IPS-18a (cell line): ENCODE measurements at regions not wholly inside any gene's neighbourhood (a gene's known extent, or its start where the extent isn't known, plus 50 kb on each side); places are given as distances from the start of the nearest gene placed in this dataset.

Experiments used
- H3K27ac ChIP-seq: one replicate; pipeline ENCODE4 v1.5.1; 2013; ENCODE audit warnings: low read length
- H3K27me3 ChIP-seq: one replicate; pipeline ENCODE4 v1.6.1; 2013; ENCODE audit warnings: mild to moderate bottlenecking, low read length; ENCODE audit not compliant: control insufficient read depth, insufficient read depth
- H3K36me3 ChIP-seq: one replicate; pipeline ENCODE4 v1.6.1; 2013; ENCODE audit warnings: low read depth, low read length; ENCODE audit not compliant: control insufficient read depth
- H3K4me1 ChIP-seq: one replicate; pipeline ENCODE4 v1.6.1; 2013; ENCODE audit warnings: low read depth, low read length; ENCODE audit not compliant: control insufficient read depth
- H3K4me3 ChIP-seq: one replicate; pipeline ENCODE4 v1.5.1; 2013; ENCODE audit warnings: low read length
- H3K9ac ChIP-seq: one replicate; pipeline ENCODE4 v1.6.1; 2013; ENCODE audit warnings: mild to moderate bottlenecking, low read length, moderate library complexity
- H3K9me3 ChIP-seq: one replicate; pipeline ENCODE4 v1.6.1; 2013; ENCODE audit warnings: low read depth, low read length; ENCODE audit not compliant: control insufficient read depth

DNA sequence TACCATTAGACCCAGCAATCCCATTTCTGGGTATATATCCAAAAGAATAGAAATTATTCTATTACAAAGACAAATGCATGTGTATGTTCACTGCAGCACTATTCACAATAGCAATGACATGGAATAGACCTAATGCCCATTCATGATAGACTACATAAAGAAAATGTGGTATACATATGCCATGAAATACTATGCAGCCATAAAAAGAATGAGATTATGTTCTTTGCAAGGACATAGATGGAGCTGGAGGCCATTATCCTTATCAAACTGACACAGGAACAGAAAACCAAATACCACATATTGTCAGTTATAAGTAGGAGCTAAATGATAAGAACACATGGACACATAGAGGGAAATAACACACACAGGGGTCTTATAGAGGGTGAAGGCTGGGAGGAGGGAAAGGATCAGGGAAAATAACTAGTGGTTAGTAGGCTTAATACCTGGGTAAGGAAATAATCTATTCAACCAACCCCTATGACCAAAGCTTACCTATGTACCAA is 366.8 kb downstream of the EDEM1 start:
- no peaks in the 10 kb centered on the region for H3K36me3 ChIP-seq
- H3K4me3 ChIP-seq: no peak overlapping the region
- H3K9ac ChIP-seq: no peak overlapping the region
- H3K27ac ChIP-seq: no peak overlapping the region
- no peaks in the 10 kb centered on the region for H3K4me1 ChIP-seq
- H3K27me3 ChIP-seq: no peaks in the 10 kb centered on the region
- no peaks in the 10 kb centered on the region for H3K9me3 ChIP-seq

DNA sequence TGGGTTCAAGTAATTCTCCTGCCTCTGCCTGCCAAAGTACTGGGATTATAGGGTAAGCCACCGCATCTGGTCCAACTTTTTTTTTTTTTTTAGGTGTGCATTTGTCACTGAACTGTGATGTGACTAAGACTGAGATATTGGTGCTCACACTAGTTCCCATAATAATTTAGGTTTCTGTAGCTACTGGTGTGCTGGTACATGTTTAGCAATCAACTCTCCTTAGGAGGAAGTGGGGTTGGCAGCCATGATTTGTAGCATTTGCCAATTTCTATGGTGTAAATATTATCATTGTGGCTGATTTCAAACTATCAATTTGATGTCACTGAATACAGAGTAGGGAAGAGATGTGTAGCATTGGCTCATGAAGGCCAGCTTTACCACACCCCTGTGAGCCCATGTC is 372.7 kb downstream of the EDEM1 start:
- H3K27ac ChIP-seq: no peak overlapping the region
- no peak overlapping the region for H3K9ac ChIP-seq
- H3K27me3 ChIP-seq: no peaks in the 10 kb centered on the region
- no peaks in the 10 kb centered on the region for H3K36me3 ChIP-seq
- H3K4me3 ChIP-seq: no peak overlapping the region
- H3K4me1 ChIP-seq: no peaks in the 10 kb centered on the region
- H3K9me3 ChIP-seq: no peaks in the 10 kb centered on the region

DNA sequence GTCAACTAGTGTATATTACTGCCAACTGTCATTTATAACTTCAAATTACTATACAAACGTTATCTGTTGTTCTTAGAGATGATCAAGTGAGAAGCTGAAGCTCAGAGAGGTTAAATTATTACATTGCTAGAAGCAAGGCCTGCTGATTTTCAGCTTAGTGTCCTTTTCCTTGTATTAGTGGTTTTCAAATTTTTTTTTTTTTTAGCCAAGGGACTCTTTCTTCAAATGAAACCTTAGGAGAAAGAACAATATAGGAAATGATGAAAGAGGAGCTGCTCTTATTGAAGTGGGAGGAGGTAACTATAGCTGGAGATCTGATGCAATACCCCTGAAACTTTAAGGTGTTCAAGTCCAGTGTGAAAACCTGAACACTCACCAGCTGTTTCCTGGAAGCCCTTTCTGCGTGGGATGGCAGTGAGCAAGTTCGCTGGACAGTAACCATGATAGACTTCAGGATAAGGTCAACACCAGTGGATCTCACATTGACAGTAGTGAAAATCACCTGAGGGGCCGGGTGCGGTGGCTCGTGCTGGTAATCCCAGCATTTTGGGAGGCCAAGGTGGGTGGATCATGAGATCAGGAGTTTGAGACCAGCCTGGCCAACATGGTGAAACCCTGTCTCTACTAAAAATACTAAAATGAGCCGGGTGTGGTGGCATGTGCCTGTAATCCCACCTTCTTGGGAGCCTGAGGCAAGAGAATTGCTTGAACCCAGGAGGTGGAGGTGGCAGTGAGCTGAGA is 376.2 kb downstream of the EDEM1 start:
- Histone ChIP-seq H3K27ac (no peak overlapping the region), H3K4me1 (no peaks in the 10 kb centered on the region), H3K4me3 (no peak overlapping the region), H3K36me3 (no peaks in the 10 kb centered on the region), H3K27me3 (no peaks in the 10 kb centered on the region), H3K9ac (no peak overlapping the region), H3K9me3 (no peaks in the 10 kb centered on the region)

DNA sequence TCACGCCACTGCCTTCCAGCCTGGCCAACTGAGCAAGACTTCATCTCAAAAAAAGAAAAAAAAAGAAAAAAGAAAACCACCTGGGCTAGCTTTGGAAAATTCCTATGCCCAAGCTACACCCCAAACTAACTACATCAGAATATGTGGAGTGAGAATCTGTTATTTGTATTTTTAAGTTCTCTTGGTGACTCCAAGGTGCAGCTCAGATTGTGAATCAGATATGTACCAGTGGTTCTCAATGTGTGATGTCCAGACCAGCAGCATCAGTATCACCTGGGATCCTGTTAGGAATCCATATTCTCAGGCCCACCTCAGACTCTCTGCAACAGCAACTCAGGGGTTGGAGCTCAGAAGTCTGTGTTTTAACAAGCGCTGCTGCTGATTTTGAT is 376.8 kb downstream of the EDEM1 start:
- Histone ChIP-seq H3K4me1 (no peaks in the 10 kb centered on the region), H3K36me3 (no peaks in the 10 kb centered on the region), H3K9me3 (no peaks in the 10 kb centered on the region), H3K27ac (no peak overlapping the region), H3K27me3 (no peaks in the 10 kb centered on the region), H3K4me3 (no peak overlapping the region), H3K9ac (no peak overlapping the region)

DNA sequence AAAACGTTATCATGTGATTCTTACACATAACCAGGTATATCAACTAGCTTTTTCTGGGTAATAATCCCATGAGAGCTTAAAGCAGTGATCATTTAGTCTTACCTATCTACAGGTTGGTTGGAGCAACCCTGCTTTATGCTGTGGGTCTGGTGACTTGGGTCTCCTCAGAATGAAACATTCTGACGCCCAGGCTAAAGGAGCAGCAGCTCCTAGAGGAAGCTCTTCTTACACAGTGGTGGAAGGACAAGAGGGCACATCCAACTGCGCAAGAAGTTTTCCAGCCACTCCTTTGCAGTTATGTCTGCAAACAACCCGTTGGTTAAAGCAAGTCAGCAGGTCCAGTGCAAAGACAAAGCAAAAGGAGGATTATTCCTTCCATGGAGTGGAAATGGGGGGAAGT is 377.5 kb downstream of the EDEM1 start:
- H3K27ac ChIP-seq: no peak overlapping the region
- H3K27me3 ChIP-seq: no peaks in the 10 kb centered on the region
- no peak overlapping the region for H3K9ac ChIP-seq
- no peaks in the 10 kb centered on the region for H3K4me1 ChIP-seq
- no peak overlapping the region for H3K4me3 ChIP-seq
- H3K9me3 ChIP-seq: no peaks in the 10 kb centered on the region
- H3K36me3 ChIP-seq: no peaks in the 10 kb centered on the region

DNA sequence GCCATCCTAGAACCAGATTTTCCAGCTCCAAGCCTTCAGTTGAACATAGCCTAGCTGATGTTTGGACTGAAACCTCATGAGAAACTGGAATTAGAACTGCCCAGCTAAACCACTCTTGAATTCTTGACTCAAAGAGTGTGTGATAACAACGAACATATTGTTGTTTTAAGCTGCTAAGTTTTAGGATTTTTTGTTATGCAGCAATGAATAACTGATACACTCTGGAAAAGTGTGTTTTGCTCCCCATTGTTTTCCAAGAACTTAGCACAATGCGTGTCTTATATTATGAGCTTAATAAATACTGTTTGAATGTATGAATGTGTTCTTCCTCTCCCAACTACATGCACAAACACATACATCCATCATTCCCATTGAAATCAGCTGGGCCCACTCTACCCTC is 379.6 kb downstream of the EDEM1 start:
- H3K27ac ChIP-seq: no peak overlapping the region
- no peaks in the 10 kb centered on the region for H3K27me3 ChIP-seq
- no peaks in the 10 kb centered on the region for H3K9me3 ChIP-seq
- H3K9ac ChIP-seq: no peak overlapping the region
- no peaks in the 10 kb centered on the region for H3K36me3 ChIP-seq
- no peaks in the 10 kb centered on the region for H3K4me1 ChIP-seq
- no peak overlapping the region for H3K4me3 ChIP-seq

DNA sequence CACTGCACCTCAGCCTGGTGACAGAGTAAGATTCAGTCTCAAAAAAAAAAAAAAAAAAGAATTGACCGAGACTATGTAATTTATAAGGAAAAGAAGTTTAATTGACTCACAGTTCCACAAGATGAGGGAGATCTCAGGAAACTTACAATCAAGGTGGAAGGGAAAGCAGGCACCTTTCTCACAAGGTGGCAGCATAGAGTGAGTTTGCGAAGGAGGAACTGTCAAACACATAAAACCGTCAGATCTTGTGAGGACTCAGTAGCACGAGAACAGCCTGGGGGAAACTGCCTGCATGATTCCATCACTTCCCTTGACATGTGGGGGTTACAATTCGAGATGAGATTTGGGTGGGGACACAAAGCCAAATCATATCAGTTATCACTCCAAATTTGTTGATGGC is 380.9 kb downstream of the EDEM1 start:
- no peaks in the 10 kb centered on the region for H3K36me3 ChIP-seq
- H3K4me1 ChIP-seq: peaks cover 5% of the 10 kb centered on the region
- no peak overlapping the region for H3K9ac ChIP-seq
- H3K9me3 ChIP-seq: no peaks in the 10 kb centered on the region
- H3K27ac ChIP-seq: no peak overlapping the region
- no peaks in the 10 kb centered on the region for H3K27me3 ChIP-seq
- H3K4me3 ChIP-seq: no peak overlapping the region

DNA sequence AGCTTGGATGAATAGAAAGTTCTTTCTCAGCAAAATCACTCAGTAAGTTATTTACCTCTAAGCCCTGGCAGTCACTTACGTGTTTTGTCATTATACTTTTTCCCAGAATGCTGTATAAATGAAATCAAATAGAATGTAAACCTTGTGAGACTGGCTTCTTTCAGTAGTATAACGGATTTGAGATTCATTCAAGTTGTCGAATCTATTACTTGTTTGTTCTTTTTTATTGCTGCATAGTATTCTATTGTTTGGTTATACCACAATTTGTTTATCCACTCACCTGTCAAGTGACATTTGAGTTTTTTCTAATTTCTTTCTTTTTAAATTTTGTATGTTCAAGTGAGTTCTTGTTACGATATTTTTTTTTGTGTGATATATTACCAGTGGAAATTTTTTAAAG is 381.6 kb downstream of the EDEM1 start:
- Histone ChIP-seq H3K4me3 (no peak overlapping the region), H3K4me1 (peaks cover 5% of the 10 kb centered on the region), H3K36me3 (no peaks in the 10 kb centered on the region), H3K27me3 (no peaks in the 10 kb centered on the region), H3K9ac (no peak overlapping the region), H3K27ac (no peak overlapping the region), H3K9me3 (no peaks in the 10 kb centered on the region)

DNA sequence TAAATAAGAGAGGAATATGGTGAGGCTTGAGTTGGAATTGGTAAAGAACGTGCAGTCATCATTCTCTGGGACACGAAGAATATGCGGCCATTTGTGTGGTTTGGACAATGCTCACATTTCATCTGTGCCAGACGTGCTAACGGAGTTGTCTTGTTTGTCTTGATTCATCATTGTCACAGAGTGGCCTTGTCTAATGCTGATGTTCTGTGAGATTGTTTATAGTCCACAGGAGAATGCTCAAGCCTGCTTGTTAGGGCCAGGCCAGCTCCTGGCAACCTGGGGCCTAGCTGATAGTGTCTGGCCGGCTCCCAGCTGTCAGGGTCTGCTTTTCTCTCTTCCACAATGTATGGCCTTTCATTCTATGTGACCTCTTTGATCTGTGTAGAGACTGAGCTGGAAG is 384.7 kb downstream of the EDEM1 start:
- Histone ChIP-seq H3K9me3 (no peaks in the 10 kb centered on the region), H3K4me3 (no peak overlapping the region), H3K4me1 (peaks cover 5% of the 10 kb centered on the region), H3K27me3 (no peaks in the 10 kb centered on the region), H3K9ac (no peak overlapping the region), H3K36me3 (no peaks in the 10 kb centered on the region), H3K27ac (no peak overlapping the region)

DNA sequence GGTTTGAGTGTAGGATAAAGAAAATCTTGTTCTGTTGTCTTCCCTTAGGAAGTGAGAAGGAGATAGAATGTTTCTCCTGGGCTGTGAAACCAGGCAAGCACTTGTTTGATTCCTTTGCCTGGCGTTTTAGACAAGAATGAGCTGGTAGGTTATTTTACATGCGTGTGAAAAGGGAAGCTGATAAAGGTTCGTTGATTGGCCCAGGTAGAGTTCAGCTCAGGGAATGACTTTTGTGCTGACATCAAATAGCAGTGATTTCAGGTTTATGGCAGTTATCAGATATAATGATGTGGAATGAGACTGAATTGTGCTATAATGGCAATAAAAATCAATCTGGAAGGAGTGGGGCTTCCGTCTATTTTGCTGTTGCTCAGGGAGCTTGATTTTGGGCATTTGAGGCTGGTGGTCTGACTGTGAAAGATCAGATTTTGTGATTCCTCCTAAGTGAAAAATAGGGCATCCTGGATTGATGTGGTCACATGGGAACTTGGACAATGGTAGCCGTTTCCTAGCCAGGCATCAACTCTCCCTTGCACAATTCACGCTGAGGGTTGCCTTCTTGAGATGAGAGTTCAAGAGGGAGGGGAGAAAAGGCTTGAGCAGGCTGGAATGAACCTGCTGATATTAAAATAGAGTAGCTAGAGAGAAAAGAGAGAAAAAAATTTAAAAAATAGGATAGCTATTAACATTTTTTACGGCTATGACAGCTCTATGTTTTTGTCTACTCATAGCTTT is 388.9 kb downstream of the EDEM1 start:
- Histone ChIP-seq H3K9me3 (no peaks in the 10 kb centered on the region), H3K27ac (no peak overlapping the region), H3K27me3 (no peaks in the 10 kb centered on the region), H3K4me1 (peaks cover 5% of the 10 kb centered on the region), H3K4me3 (no peak overlapping the region), H3K36me3 (no peaks in the 10 kb centered on the region), H3K9ac (no peak overlapping the region)

DNA sequence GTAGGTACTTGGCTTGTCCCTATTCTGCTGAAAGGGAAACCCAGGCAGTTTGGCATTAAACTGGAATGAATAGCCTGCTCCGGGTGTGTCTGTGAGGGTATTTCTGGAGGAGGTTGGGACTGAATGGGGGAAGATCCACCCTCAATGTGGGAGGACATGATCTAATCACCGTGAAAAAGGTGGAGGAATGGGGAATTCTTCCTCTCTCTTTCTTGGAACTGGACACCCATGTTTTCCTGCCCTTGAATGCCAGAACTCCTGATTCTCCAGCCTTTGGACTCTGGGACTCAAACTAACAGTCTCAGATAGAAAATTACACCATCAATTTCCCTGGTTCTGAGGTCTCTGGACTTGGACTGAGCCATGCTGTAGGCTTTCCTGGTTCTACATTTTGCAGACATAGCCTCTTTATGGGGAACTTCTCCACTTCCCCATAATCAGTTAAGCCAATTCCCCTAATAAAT is 391.7 kb downstream of the EDEM1 start:
- H3K27me3 ChIP-seq: no peaks in the 10 kb centered on the region
- no peaks in the 10 kb centered on the region for H3K36me3 ChIP-seq
- no peak overlapping the region for H3K4me3 ChIP-seq
- no peaks in the 10 kb centered on the region for H3K9me3 ChIP-seq
- H3K27ac ChIP-seq: no peak overlapping the region
- no peak overlapping the region for H3K9ac ChIP-seq
- peaks cover 9% of the 10 kb centered on the region for H3K4me1 ChIP-seq

DNA sequence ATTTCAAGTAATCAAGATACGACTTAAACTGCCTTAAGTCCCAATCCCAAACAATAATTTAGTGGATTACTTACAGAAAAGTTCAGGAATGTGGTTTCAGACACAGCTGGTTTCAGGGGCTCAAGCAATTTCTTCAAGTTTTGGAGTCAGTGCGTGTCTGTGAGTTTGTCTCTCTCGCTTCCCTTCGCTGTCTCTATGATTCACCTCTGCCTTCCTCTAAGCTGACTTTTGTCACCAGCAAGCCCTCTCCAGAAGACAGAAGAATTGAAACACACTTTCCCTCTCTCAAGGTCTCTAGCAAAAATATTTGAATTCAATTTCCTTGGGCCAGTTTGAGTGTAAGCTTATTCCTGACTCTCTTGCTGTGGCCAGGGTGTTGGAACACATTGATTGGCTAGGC is 392.4 kb downstream of the EDEM1 start:
- Histone ChIP-seq H3K27me3 (no peaks in the 10 kb centered on the region), H3K9ac (no peak overlapping the region), H3K9me3 (no peaks in the 10 kb centered on the region), H3K36me3 (no peaks in the 10 kb centered on the region), H3K4me3 (no peak overlapping the region), H3K4me1 (peaks cover 9% of the 10 kb centered on the region), H3K27ac (no peak overlapping the region)
